ENCODE measurements at regions not wholly inside any gene's neighbourhood (a gene's known extent, or its start where the extent isn't known, plus 50 kb on each side); places are given as distances from the start of the nearest gene placed in this dataset.

GRCh38 chr6:23265270-23265669 lies 695.9 kb downstream of the HDGFL1 start:
- Mint-ChIP-seq H3K4me1 (ENCODE audit: low read depth) (no peaks in the 10 kb centered on the region), H3K4me3 (no peak overlapping the region), H3K9me3 (peaks cover 13% of the 10 kb centered on the region), H3K36me3 (ENCODE audit: low read depth) (no peaks in the 10 kb centered on the region), H3K27me3 (ENCODE audit: low read depth) (no peaks in the 10 kb centered on the region), H3K27ac (no peak overlapping the region)
- no peak for DNase-seq (ENCODE audit: low spot score)

DNA sequence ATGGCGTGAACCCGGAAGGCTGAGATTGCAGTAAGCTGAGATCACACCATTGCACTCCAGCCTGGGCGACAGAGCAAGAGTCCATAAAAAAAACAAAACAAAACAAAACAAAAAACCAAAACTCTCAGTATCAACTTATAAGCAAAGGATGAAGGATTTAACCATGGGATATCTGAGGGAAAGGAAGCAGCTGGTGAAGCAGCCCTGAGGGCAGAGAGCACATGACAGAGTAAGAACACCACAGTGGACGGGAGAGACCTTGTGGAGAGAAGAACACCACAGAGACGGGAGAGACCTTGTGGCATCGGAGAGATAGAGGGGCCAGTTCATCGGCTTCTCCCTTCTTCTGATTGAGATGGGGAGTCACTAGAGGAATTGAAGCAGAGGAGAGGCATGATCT lies 697.2 kb downstream of the HDGFL1 start:
- H3K27me3 Mint-ChIP-seq (ENCODE audit: low read depth): no peaks in the 10 kb centered on the region
- peaks cover 4% of the 10 kb centered on the region for H3K9me3 Mint-ChIP-seq
- H3K27ac Mint-ChIP-seq: no peak overlapping the region
- no peaks in the 10 kb centered on the region for H3K36me3 Mint-ChIP-seq (ENCODE audit: low read depth)
- H3K4me1 Mint-ChIP-seq (ENCODE audit: low read depth): no peaks in the 10 kb centered on the region
- DNase-seq (ENCODE audit: low spot score): no peak
- H3K4me3 Mint-ChIP-seq: no peak overlapping the region

- no peaks in the 10 kb centered on the region for H3K4me1 Mint-ChIP-seq (ENCODE audit: low read depth)
- peaks cover 4% of the 10 kb centered on the region for H3K9me3 Mint-ChIP-seq
- DNase-seq (ENCODE audit: low spot score): no peak
- H3K4me3 Mint-ChIP-seq: no peak overlapping the region
- no peak overlapping the region for H3K27ac Mint-ChIP-seq
- no peaks in the 10 kb centered on the region for H3K36me3 Mint-ChIP-seq (ENCODE audit: low read depth)
- no peaks in the 10 kb centered on the region for H3K27me3 Mint-ChIP-seq (ENCODE audit: low read depth)
Observed at GRCh38 chr6:23267651-23268050, 698.3 kb downstream of the HDGFL1 start.

GRCh38 chr6:23268348-23268747 lies 699.0 kb downstream of the HDGFL1 start:
- Mint-ChIP-seq H3K4me1 (ENCODE audit: low read depth) (no peaks in the 10 kb centered on the region), H3K9me3 (peaks cover 4% of the 10 kb centered on the region), H3K4me3 (no peak overlapping the region), H3K27ac (no peak overlapping the region), H3K27me3 (ENCODE audit: low read depth) (no peaks in the 10 kb centered on the region), H3K36me3 (ENCODE audit: low read depth) (no peaks in the 10 kb centered on the region)
- no peak for DNase-seq (ENCODE audit: low spot score)

- Mint-ChIP-seq H3K36me3 (ENCODE audit: low read depth) (no peaks in the 10 kb centered on the region), H3K27ac (no peak overlapping the region), H3K4me3 (no peak overlapping the region), H3K27me3 (ENCODE audit: low read depth) (no peaks in the 10 kb centered on the region), H3K9me3 (peaks cover 4% of the 10 kb centered on the region), H3K4me1 (ENCODE audit: low read depth) (no peaks in the 10 kb centered on the region)
- DNase-seq (ENCODE audit: low spot score): no peak
Observed at GRCh38 chr6:23269436-23269835, 700.1 kb downstream of the HDGFL1 start.

GRCh38 chr6:23272536-23272935 lies 703.2 kb downstream of the HDGFL1 start:
- DNase-seq (ENCODE audit: low spot score): no peak
- H3K9me3 Mint-ChIP-seq: no peaks in the 10 kb centered on the region
- no peak overlapping the region for H3K27ac Mint-ChIP-seq
- no peaks in the 10 kb centered on the region for H3K4me1 Mint-ChIP-seq (ENCODE audit: low read depth)
- H3K27me3 Mint-ChIP-seq (ENCODE audit: low read depth): no peaks in the 10 kb centered on the region
- H3K36me3 Mint-ChIP-seq (ENCODE audit: low read depth): no peaks in the 10 kb centered on the region
- no peak overlapping the region for H3K4me3 Mint-ChIP-seq

DNA sequence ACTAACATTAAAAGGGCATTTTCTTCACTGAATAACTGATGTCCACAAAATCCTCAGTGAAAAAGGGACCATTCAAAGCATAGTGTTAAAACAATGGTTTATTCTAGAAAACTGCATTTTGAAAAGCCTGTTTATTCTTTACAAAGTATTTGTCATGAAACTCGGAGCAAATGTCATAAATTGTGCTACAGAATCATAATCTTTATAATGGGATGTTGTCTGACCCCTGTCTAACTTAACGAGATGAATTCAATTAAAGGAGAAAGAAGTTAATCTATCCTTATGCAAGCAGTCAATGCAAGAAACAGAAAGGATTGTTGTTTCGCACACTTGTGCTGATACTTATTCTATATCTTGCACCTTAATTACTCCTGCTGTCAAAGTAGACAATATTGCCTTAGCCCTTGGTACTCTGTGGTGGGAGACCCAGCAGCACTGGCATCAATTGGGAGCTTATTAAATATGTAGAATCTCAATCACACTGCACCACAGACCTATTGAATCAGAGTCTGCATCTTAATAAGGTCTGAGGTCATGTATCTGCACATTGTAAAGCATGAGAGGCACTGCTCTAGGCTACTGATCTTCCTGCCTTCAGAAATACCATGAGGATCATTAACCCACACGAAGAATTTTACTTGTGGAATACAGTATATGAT lies 708.3 kb downstream of the HDGFL1 start:
- Mint-ChIP-seq H3K36me3 (ENCODE audit: low read depth) (no peaks in the 10 kb centered on the region), H3K27ac (no peak overlapping the region), H3K9me3 (no peaks in the 10 kb centered on the region), H3K4me3 (no peak overlapping the region), H3K27me3 (ENCODE audit: low read depth) (no peaks in the 10 kb centered on the region), H3K4me1 (ENCODE audit: low read depth) (no peaks in the 10 kb centered on the region)
- DNase-seq (ENCODE audit: low spot score): no peak

DNA sequence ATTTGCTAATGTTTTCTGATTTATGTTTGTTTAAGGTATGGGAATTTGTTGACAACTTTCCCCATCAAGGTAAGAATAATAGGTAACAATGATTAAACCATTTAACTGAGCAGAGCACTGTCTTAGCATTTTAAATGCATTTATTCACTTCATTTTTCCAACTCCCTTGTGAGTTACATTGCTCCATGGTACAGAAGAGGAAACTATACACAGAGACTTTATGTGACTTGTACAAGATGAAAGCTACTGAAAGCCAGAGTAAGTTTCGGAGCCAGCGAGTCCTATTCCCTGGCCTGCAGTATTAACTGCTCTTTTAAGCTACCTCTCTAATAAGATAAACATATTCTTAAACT lies 708.8 kb downstream of the HDGFL1 start:
- no peaks in the 10 kb centered on the region for H3K4me1 Mint-ChIP-seq (ENCODE audit: low read depth)
- H3K27ac Mint-ChIP-seq: no peak overlapping the region
- DNase-seq (ENCODE audit: low spot score): no peak
- H3K9me3 Mint-ChIP-seq: no peaks in the 10 kb centered on the region
- no peaks in the 10 kb centered on the region for H3K27me3 Mint-ChIP-seq (ENCODE audit: low read depth)
- H3K4me3 Mint-ChIP-seq: no peak overlapping the region
- no peaks in the 10 kb centered on the region for H3K36me3 Mint-ChIP-seq (ENCODE audit: low read depth)

- Mint-ChIP-seq H3K4me1 (ENCODE audit: low read depth) (no peaks in the 10 kb centered on the region), H3K9me3 (no peaks in the 10 kb centered on the region), H3K27ac (no peak overlapping the region), H3K36me3 (ENCODE audit: low read depth) (no peaks in the 10 kb centered on the region), H3K27me3 (ENCODE audit: low read depth) (no peaks in the 10 kb centered on the region), H3K4me3 (no peak overlapping the region)
- DNase-seq (ENCODE audit: low spot score): no peak
Observed at GRCh38 chr6:23280437-23280836, 711.1 kb downstream of the HDGFL1 start.

DNA sequence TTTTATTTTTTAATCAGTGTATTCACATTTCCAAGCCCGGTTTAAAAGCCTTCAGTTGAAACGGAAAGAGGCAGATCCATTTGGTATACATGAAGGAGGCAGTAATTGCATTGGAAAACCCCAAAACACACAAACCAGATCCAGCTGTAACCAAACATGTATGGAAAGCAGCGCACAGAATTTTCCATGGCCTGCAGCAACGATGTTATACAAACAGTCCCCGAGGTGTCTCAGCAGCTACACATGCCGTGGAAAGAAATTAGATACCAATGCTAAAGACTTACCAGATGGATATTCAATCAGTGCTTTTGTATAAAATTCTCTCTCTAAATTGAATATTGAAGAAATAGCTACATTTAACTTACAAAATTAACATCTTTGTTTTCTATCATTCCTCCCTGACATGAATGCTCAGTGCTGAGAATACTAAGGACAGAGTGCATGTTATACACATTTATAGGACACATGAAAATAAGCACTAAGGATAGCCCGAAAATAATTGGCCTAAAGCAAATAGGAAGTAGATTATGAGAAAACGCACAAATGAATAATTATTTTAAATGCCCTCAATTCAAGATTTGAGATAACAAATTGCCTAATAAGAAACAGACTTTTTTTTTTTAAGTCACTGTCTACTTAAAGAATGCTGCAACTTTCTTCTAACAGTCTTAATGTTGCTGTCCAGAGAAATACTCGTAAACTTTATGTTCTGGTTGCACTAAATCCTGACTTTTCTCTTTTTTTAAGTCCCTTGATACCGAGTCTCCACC lies 713.1 kb downstream of the HDGFL1 start:
- no peaks in the 10 kb centered on the region for H3K4me1 Mint-ChIP-seq (ENCODE audit: low read depth)
- H3K27ac Mint-ChIP-seq: no peak overlapping the region
- no peaks in the 10 kb centered on the region for H3K9me3 Mint-ChIP-seq
- H3K27me3 Mint-ChIP-seq (ENCODE audit: low read depth): no peaks in the 10 kb centered on the region
- no peak overlapping the region for H3K4me3 Mint-ChIP-seq
- no peaks in the 10 kb centered on the region for H3K36me3 Mint-ChIP-seq (ENCODE audit: low read depth)
- DNase-seq (ENCODE audit: low spot score): no peak

GRCh38 chr6:23293653-23294052 lies 724.3 kb downstream of the HDGFL1 start:
- no peak for DNase-seq (ENCODE audit: low spot score)
- H3K4me1 Mint-ChIP-seq (ENCODE audit: low read depth): no peaks in the 10 kb centered on the region
- H3K4me3 Mint-ChIP-seq: no peak overlapping the region
- no peaks in the 10 kb centered on the region for H3K9me3 Mint-ChIP-seq
- no peak overlapping the region for H3K27ac Mint-ChIP-seq
- no peaks in the 10 kb centered on the region for H3K27me3 Mint-ChIP-seq (ENCODE audit: low read depth)
- H3K36me3 Mint-ChIP-seq (ENCODE audit: low read depth): no peaks in the 10 kb centered on the region

DNA sequence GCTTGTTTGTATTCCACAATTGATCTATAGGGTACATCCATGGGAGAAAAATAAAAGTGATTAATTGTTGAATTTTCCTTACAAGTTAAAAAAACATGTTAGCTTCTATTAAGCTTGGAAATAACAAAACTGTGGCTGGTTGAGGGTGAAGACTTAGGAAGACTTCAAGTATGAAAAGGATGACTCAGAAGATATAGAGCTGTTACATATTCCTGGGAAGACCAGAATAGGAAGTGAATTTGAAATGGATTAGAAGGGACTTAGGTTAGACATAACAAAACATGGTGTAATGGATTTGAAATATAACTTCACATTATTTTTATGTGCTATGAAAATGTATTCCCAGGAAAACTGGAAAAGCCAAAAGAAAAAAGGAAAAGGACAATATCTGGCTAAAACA lies 732.2 kb downstream of the HDGFL1 start:
- Mint-ChIP-seq H3K9me3 (no peaks in the 10 kb centered on the region), H3K4me1 (ENCODE audit: low read depth) (no peaks in the 10 kb centered on the region), H3K4me3 (no peak overlapping the region), H3K27me3 (ENCODE audit: low read depth) (no peaks in the 10 kb centered on the region), H3K36me3 (ENCODE audit: low read depth) (no peaks in the 10 kb centered on the region), H3K27ac (no peak overlapping the region)
- no peak for DNase-seq (ENCODE audit: low spot score)

DNA sequence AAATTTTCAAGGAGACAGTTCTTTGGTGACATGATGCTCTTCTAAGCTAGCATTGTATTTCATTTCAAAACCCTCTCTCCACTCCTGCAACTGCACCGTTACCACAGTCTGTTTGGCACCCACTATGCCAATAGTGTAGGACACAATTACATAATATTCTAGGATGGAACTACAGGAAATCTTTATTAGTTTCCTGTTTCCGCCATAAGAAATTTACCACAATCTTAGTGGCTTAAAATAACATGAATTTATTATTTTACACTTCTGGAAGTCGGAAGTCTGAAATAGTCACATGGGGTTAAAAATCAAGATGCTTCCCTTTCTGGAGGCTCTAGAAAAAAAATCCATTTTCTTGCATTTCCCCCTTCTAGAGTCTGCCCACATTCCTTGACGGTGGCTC lies 733.1 kb downstream of the HDGFL1 start:
- Mint-ChIP-seq H3K4me1 (ENCODE audit: low read depth) (no peaks in the 10 kb centered on the region), H3K9me3 (no peaks in the 10 kb centered on the region), H3K36me3 (ENCODE audit: low read depth) (no peaks in the 10 kb centered on the region), H3K27me3 (ENCODE audit: low read depth) (no peaks in the 10 kb centered on the region), H3K4me3 (no peak overlapping the region), H3K27ac (no peak overlapping the region)
- DNase-seq (ENCODE audit: low spot score): no peak

DNA sequence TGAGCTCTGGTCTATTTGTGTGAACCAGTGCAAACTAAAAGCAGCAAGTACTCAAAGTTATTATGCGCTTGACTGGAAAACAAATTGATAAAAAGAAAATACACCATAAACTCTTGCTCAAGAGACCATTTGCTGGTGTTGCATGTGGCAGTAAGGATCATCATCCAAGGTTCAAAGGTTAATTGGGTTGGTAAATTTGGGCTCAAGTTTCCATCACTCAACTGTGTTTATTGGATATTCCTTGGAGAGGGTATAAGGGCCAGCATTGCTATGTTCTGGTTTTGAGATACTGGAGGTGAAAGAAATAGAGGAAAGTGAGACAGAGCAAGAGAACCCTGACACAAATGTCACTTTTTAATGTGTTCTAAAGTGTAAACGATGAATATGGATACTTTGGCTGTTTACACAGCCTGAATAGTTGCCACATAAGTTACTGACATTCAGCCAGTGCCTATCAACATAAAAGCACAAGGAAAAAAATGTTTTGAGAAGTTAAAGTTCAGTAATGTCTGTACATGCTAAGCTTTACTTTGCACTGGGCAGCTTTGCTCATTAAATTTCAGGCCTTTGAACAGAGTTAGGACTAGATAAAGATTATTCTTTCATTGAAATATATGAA lies 736.1 kb downstream of the HDGFL1 start:
- H3K9me3 Mint-ChIP-seq: no peaks in the 10 kb centered on the region
- no peaks in the 10 kb centered on the region for H3K27me3 Mint-ChIP-seq (ENCODE audit: low read depth)
- H3K27ac Mint-ChIP-seq: no peak overlapping the region

More for the DNA sequence above, 736.1 kb downstream of the HDGFL1 start:
- Mint-ChIP-seq H3K4me3 (no peak overlapping the region), H3K4me1 (ENCODE audit: low read depth) (no peaks in the 10 kb centered on the region), H3K36me3 (ENCODE audit: low read depth) (no peaks in the 10 kb centered on the region)
- DNase-seq (ENCODE audit: low spot score): no peak

All from T-helper 2 cell treated with Interferon-gamma antibody and Interleukin-4, amounts not matched to agents 5 μg/mL and 100 μg/mL, for 36 hours (primary cell).